GM18870 (cell line): ENCODE measurements at regions not wholly inside any gene's neighbourhood (a gene's known extent, or its start where the extent isn't known, plus 50 kb on each side); places are given as distances from the start of the nearest gene placed in this dataset.

Experiments used
- ATAC-seq: cut with Tn5 transposase; IDR thresholded peaks from one replicate; pipeline ENCODE4 v1.9.1; 2021; ENCODE audit warnings: moderate library complexity; ENCODE audit not compliant: unreplicated experiment

DNA sequence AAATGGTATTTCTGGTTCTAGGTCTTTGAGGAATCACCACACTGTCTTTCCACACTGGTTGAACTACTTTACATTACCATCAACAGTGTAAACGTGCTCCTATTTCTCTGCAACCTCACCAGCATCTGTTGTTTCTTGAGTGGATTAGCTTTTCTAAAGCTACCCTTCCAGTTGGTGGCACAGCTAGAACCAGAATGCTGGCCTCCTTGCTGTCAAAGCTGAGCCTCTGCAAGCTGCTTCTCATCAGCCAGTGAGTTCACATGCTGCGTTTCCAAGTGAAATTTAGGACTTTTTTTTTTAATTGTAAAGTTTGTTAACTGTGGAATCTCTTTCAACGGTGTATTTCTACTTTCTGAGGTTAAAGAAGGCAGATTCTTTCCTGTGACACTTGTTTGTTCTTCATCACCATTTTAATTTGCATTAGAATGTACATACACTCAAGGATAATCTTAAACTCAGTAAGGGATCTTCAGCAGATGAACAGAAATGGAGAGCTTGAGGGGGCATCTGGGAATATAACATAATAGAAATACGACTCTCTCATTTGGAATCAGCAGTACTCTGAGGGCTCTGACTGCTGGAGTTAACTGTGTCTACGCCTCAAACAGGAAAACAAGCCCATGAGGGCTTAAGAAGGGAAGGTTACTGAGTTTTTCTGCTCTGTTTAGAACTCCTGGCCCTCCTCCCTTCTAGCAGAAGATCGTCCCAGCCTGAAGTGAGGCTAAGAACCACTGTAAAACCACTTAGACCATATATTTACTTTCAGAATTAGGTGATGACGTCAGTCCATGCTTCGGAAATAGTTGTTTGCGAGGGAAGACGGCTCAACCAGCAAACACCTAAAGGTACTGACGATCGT, 148.4 kb upstream of the FAM20A start:
- no peak for ATAC-seq

DNA sequence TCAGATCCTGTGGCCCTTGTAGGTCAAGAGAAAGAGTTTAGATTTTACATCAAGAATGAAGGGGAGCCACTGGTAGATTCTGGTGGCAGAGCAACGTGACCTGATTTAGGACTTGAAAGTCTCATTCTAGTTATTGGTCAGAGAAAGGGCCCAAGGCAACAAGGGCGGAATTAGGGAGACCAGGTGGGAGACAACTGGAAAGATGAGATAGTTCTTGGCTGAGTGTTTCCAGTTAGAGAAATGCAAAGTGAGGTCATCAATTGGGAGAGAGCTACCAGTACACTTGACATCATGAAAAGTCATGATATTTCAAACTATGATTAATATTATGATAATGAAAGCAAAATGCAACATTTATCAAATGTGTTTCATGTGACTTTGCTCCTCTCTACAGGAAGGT, 147.2 kb upstream of the FAM20A start:
- ATAC-seq, result no peak

DNA sequence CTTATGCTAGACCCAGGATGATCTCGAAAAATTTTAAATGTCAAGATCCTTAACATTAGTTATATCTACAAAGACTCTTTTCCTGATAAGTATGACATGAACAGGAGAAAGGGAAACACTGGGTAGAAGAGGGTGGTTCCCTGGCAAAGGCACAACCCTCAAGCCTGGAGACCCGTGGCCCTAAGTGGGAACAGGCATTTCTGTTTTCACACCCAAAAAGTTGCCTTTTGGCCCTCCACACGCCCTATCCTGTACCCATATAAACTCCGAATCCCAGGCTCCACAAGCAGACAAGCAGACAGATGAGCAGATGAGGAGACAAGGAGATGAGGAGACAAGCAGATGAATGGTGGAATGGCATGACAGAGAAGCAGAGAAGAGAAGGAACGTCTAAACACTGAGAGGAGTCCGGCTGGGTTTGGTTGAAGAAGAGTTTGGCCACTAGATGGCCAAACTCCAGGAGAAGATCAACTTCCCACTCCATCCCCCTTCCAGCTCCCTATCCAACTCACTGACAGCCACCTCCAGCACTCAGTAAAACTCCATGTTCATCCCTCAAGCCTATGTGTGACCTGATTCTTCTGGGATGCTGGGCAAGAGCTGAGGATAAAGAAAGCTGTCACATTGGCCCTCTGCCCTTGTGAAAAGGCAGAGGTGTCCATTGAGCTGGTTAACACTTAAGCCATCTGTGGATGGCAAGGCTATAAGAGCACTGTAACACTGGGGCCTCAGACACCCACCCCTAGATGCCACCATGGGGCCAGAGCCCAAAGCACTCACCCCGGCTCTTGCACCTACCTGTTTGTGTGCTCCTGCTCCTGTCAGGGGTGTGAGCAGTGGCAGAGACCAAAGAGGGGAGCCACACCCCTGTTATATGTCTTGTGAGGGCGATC, 139.6 kb upstream of the FAM20A start:
- no peak for ATAC-seq

DNA sequence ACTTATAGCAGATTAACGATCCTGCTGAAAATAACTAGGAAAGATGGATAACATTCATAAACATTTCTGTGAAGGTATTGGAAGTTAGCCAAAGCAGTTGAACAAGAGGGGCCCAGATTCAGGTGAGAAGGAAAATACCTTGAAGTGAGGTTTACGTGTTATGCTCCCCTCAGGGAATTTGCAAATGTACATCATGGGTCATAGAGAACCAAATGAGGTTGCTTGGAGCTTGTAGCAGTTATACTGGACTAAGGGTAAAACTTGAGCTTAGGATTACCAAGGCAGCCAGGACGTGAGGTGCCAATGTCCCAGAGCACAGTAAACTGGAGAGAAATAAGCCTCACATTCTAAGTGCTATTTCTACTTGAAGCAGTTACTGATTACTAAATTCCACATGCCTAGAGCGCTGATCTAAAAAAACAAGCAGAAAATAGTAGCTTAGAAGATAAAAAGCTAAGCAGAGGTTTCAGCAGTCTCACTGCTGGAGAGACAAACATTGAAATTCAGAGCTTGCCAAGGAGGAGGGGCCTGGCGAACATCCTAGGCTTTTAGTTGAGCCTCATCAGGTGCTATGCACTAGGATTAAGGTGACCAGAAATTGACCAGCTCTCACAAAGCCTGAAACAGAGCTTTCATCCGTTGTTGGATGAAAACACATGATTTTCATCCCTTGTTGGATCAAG, 136.7 kb upstream of the FAM20A start:
- ATAC-seq, result no peak

DNA sequence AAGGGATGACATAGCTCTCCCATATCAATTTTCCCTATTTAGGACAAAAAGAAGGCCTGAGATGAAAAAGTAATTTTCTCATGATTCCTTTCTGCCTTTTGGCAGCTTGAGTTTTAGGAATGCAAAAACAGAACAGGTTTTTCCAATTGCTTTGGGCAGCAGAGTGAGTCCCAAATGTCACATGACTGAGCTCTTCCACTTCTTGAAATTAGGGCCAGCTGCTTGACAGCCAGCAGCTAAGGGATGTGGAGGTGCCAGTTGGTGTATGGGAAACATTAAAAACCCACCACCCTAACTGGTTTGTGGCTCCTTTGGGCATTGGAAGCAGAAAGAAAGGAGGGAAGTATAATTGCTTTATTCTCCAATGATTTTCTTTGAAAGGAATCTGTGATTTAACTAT, 133.8 kb upstream of the FAM20A start:
- ATAC-seq, result no peak

DNA sequence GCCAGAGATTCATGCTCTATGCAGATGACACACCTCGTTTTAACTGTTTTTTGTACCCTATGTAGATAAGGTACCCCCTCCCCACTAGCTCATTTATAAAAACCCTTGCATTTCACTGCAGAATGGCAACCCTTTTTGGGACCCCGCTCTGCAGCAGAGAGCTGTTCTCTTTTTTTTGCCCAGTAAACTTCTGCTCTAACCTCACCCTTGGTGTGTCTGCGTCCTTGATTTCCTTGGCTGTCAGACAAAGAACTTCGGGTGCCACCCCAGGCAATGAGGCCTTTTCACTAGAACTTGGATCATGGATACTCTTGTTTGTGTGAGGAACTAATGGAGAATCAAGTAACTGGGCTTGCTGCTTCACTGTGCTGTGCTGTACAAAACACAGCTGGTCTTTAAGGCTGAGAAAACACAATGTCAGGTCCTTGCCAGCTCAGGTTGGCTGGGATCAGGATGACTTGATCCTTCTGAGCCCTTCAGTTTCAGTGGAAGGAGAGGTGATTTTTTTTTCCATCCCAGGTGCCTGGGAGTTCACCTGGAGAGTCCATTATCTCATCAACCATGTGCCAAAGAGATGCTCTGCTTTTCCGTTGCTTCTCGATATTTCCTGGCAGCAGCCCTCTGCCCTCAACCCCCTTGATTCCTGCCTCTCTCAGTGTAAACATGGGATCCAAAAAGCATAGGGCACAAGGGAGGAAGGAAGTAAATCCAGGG, 133.2 kb upstream of the FAM20A start:
- ATAC-seq, result no peak

DNA sequence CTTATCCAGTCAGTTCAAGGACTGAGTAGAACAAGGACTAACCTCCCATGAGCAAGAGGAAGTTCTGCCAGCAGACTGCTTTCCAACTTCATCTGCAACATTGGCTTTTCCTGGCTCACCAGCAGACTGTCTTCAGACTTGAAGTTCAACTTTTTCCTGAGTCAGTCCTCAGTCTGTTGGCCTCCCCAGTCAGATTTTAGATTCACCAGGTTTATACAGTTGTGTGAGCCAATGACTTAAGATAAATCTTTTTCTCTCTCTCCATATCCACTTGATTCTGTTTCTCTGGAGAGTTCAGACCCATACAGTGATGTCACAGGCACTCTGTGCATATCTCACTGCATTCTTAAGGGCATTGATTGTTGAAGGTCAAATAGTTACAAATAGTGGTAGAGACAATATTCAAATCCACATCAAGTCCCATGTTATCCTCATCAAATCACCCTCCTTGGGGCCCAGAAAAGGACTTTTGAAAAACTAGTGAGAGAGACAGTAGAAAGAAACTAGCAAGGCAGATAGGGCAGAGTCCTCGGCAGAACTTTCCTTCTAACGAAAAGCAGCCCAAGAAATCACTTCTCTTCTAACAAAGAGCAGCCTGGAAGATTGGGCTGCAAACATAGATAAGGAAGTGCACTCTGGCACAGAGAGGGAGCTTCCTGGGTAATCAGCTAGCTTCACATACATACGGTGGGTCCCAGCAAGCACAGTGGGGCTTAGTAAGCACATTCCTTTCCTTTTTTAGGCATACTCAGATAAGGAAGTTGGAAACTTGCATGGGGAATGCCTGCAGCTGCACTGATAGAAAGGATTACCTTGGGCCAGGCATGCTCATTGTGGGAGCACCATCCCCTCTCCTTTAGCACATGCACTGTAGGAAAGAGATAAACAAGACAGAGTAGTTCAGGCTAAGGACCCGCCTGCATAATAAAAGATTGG, 132.3 kb upstream of the FAM20A start:
- no peak for ATAC-seq

DNA sequence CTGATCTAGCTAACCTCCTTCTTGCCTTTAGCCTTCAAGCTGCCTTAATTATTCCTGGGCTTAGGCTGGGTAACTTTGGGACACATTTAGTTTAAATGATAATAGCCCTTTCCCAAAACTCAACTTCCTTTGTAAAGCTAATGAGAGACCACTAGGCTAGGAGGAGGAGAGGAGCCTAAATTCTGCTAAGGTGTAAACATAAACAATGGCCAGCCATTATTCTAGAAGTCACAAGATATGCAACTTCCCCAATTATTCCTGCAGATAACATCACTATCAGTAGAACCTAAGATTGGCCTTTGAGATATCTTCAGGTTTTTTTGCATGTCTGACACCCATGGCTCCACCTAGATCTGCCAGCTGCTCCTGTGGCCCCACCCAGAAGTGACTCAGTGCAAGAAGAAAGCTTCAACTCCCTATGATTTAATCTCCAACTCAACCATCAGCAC, 131.2 kb upstream of the FAM20A start:
- ATAC-seq, result no peak

DNA sequence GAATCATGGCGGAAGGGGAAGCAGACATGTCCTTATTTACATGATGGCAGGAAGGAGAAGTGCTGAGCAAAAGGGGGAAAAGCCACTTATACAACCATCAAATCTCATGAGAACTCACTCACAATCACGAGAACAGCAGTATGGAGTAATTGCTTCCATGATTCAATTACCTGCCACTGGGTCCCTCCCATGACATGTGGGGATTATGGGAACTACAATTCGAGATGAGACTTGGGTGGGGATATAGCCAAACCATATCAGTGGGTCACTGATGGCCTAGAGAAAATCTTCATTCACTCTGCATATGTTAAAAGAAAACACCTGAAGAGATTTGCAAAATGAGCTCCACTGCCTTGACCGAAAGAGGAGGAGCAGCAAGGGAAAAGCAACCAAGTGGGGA, 130.3 kb upstream of the FAM20A start:
- no peak for ATAC-seq

DNA sequence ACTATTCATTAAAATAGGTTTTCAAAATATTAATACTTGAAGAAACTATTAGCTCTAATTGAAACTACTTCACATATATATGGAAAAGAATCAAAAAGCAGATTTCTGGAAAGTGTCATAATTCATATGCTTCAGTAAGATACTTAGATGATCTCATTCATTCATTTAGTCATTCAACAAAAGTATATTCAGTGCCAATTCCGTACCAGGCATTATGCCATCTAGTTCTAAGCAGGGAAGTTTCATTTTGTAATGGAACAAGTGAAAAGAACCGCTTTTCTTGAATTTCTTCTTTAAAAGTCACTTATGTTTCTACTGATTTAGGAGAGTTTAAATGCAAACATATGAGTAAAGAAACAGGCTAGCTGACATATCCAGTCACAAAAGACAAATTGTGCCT, 118.3 kb upstream of the FAM20A start:
- no peak for ATAC-seq

DNA sequence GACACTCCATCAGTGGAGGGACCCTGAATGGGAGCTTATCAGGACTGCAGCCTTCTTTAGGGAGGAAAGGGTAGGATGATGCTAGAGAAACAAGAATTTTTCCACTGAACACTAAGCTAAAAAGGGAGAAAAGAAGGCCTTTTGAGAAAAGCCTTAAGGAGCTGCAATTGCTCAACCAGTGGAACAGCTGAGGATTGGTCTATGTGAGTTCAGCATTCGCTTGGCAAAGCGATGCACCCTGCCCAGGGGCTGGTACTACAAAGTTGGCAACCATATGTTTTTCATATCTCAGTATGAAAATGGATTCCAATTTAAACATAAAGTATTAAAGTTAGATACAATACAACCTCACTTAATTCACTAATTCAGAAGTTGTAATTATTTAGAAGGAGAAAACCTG, 117.8 kb upstream of the FAM20A start:
- ATAC-seq, result no peak

DNA sequence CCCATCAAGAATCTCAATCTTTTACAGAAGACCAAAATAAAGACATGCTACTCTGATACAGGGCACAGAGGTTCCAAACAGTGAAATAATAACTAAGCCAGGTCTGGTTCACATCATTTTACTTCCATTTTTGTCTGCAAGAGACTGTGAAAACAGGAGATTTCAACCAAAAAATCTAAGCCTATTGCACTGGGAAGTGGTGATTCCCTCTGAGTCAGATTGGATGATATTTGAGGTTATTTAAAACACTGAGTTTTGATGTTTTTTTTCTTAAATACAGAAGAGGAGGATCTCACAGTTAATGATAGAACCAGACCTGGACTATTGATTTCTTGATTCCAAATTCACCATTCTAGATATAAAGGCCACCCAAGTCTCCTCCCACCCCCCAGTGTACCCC, 117.3 kb upstream of the FAM20A start:
- no peak for ATAC-seq

DNA sequence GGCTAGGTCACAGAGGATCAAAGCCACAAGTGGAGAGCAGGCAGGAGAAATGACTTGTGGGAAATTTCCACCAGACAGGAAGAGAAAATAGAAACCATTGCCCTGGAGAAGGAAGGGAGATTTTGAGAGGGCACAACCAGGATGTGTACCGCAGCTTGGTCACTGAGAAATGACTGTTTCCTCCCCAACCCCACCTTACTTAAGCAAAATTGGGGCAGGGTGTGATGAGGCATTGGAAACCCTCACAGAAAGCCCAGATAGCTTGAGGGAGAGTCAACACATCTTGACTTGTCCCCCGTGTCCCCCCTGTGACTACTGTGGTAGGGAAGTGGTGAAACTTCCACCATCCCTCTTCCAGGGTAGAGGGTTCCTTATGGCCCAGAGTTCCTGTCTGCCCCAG, 113.5 kb upstream of the FAM20A start:
- ATAC-seq, result no peak

DNA sequence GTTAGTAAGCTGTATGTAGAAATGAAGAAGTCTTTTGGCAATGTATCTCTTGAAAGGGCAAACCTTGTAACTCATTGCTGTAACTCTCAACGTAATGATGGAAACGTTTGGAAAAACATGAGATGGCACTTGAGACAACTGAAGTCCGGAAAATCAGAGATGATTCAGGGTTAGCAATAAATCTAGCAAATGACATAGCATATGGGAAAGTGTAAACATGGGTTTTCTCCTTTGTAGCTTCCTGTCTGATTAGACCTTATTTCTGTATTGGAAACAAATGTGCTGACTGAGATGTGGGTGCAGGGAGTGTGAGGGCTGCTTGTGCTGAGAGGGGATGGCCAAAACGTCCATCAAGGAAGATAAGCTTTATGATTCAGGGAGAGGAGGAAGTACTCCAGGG, 110.7 kb upstream of the FAM20A start:
- ATAC-seq, result no peak

DNA sequence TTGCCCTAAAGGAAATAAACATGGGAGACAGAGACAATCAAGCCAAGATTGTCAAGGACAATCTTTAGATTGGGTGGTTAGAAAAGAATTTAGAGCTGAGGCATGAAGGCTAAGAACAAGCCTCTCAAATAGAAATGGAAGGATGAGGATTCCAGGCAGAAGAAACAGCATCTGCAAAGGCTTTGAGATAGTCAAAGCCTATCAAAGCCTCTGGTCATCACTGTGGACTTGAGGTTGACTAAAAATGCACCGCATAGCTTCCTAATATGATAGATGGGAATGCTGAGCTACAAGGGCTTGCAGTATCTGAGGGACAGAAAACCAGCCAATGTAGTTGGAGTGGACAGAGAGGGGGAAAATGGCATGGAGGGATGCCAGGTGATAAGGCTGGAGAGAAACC, 109.8 kb upstream of the FAM20A start:
- no peak for ATAC-seq

DNA sequence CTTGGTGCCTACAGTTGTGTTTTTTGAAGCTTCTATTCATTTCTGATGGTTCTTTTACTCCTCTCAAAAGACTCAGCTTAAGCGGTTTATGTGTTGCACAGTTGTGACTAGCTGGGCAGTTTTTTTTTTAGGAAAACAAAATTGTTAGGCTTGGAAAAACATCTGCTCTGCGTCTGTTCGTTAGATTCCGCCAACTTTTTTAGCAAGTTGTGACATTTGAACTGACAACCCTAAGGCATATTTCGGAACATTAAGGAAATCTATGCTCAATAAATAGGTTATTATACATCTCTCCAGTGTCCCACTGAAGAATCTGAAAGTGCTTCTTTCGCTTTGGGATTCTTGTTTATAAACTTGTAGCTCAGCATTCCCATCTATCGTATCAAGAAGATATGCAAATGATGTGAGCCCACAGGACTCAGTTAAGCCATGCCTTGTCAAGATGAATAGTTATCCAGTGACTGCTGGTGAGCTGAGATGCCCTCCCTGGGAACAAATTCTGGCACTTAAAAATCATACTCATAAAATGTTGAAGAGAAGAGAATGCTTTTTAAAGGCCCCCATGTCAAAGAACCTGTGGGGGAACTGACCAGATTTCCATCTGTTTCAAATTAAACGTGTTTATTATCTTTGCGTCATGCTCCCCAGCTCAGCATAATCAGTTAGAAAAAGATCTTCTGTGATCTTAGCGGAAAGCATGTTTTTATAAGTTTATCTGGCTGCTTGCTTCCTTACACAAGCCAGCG, 109.0 kb upstream of the FAM20A start:
- no peak for ATAC-seq

DNA sequence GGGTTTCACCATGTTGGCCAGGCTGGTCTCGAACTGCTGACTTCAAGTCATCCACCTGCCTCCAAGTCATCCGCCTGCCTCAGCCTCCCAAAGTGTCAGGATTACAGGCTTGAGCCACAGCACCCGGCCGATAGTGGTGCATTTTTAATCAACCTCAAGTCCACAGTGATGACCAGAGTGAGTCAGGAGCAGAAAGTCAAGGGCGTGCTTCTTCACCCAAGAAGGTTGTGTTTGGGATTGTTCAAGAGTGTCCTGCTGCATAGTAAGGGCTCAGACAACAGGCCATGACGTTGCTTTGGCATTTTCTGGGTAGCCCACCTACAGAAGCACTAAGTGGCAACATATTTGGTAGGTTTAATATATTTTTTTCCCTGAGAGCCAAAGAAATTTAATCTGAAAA, 108.3 kb upstream of the FAM20A start:
- no peak for ATAC-seq

DNA sequence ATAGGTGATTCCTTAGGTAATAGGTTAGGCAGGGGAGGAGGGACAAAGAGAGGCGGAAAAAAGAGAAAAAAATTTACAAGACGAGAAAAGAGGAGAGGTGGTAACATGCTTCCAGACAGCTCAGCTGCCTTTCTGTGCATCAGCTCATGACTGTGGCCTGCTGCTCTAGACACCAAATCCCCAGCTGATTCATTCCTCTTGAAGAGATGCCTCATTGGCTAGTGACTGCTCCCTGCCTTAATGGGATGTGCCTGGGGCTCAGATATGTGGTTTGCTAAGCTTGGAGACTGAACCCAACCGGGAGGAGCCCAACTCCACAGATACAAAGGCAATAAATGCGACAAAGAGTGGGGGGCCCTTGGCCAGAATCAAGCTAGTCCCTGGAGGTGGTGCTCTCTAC, 105.9 kb upstream of the FAM20A start:
- no peak for ATAC-seq

DNA sequence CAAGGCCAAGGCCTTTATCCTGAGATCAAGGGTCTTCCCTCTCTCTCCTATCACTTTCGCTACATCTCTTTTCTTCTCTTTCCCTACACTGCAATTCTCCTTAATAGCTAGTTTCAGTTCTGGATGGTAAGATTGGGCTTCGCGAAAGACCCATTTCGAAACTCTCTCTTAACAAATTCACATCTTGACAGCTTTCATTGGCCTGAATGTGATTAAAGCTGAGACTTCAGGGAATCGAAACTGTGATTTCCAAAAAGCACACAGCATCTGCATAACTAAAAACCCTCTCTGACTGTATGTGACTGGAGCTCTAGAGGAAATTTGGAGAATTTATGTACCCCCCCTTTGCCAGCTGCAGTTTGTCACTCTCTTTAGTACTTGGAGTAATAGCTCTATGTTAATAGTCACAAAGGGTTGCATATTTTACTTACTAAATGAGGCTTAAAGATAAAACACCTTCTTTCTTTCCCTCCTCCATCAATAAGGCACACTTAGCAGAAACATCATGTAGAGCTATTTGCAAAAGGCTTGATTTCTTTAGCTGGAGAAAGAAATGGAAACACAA, 105.3 kb upstream of the FAM20A start:
- ATAC-seq, result no peak
